B cell (primary cell): ENCODE measurements at regions not wholly inside any gene's neighbourhood (a gene's known extent, or its start where the extent isn't known, plus 50 kb on each side); places are given as distances from the start of the nearest gene placed in this dataset.

ENCODE experiments used
- EZH2 ChIP-seq: IDR thresholded peaks from 2 replicates; pipeline ENCODE4 v1.6.1; 2012; ENCODE audit warnings: borderline replicate concordance, low read depth, mild to moderate bottlenecking, moderate library complexity, low read length; ENCODE audit not compliant: insufficient read depth, poor library complexity, severe bottlenecking
- TF ChIP-seq, protein P1 (sequence below): fragments of 200-600 bp; IDR thresholded peaks from one replicate; pipeline ENCODE4 v1.8.0; 2022; ENCODE audit warnings: antibody characterized with exemption, mild to moderate bottlenecking

DNA sequence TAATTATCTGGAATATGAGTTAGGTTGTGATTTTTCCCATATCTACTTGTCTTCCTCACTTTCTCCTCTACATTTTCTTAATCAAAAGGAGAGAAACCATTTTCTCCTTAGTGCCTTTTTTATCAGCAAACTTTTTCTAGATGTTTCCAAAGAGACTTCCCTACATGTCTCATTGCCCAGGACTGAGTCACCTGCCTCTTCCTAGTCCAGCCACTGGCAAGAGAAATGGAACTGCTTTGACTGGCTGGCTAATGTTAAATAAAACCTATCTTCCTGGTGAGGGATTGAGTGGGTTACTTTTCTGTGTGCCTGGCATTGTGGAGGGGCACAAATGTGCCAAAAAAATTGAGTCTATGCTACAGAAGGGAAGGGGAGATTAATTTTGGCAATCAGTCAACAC, 52.1 kb upstream of the CD5L start:
- TF ChIP-seq, protein P1, sequence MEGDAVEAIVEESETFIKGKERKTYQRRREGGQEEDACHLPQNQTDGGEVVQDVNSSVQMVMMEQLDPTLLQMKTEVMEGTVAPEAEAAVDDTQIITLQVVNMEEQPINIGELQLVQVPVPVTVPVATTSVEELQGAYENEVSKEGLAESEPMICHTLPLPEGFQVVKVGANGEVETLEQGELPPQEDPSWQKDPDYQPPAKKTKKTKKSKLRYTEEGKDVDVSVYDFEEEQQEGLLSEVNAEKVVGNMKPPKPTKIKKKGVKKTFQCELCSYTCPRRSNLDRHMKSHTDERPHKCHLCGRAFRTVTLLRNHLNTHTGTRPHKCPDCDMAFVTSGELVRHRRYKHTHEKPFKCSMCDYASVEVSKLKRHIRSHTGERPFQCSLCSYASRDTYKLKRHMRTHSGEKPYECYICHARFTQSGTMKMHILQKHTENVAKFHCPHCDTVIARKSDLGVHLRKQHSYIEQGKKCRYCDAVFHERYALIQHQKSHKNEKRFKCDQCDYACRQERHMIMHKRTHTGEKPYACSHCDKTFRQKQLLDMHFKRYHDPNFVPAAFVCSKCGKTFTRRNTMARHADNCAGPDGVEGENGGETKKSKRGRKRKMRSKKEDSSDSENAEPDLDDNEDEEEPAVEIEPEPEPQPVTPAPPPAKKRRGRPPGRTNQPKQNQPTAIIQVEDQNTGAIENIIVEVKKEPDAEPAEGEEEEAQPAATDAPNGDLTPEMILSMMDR, result no peak
- TF ChIP-seq EZH2, result no peak
